BJ (cell line): ENCODE measurements at regions not wholly inside any gene's neighbourhood (a gene's known extent, or its start where the extent isn't known, plus 50 kb on each side); places are given as distances from the start of the nearest gene placed in this dataset.

Experiments used
- CTCF ChIA-PET: fragments of 350-600 bp; formaldehyde crosslinking; extraction: SDS; loops from one replicate; lab custom pipeline; 2021; ENCODE audit warnings: antibody characterized with exemption, inconsistent platforms; lab: Yijun Ruan, JAX
- POLR2A ChIA-PET: fragments of 300-600 bp; sonication (Branson Sonifier 250); formaldehyde crosslinking; extraction: SDS; loops from one replicate; lab custom pipeline; 2021; ENCODE audit warnings: antibody characterized with exemption; lab: Charles Lee
- DNase-seq: peaks from one replicate; pipeline ENCODE4 v3.0.0-alpha.2; 2011; ENCODE audit warnings: low read depth
- H3K27me3 ChIP-seq: 2 replicates; pipeline ENCODE4 v1.6.0; 2011; ENCODE audit warnings: low read length; ENCODE audit not compliant: control insufficient read depth, insufficient read depth
- H3K36me3 ChIP-seq: 2 replicates; pipeline ENCODE4 v1.5.1; 2011; ENCODE audit warnings: low read length; ENCODE audit not compliant: control insufficient read depth, insufficient read depth
- H3K4me3 ChIP-seq: 2 replicates; pipeline ENCODE4 v1.5.1; 2011; ENCODE audit warnings: low read depth, mild to moderate bottlenecking, control low read depth, low read length
- TF ChIP-seq, protein P1 (sequence below): IDR thresholded peaks from 2 replicates; pipeline ENCODE4 v1.5.1; 2011; ENCODE audit warnings: low read depth, mild to moderate bottlenecking, control low read depth, inconsistent platforms, low read length, moderate library complexity; ENCODE audit not compliant: insufficient read depth

DNA sequence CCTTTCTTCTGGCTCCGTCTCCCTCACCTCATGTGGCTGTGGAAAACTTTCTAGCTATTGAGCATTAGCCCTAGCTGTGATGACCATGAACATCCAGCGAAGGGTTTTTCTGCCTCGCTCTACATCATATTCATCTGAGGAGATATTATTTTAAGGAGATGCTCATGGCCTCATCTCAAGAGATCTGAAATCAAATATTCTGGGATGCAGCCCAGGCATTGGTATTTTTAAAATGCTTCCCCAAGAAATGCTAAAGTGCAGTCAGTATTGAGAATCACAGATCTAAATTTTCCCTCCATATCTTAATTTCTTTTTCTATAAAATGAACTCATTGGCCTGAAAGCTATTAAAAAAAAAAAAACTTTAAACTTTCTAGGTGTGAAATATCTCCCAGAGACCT lies 238.2 kb upstream of the CELF2 start:
- CTCF ChIA-PET: no interaction called here
- no peak for DNase-seq
- POLR2A ChIA-PET: no interaction called here
- Histone ChIP-seq H3K4me3 (no peak overlapping the region), H3K27me3 (no peaks in the 10 kb centered on the region), H3K36me3 (no peaks in the 10 kb centered on the region)
- TF ChIP-seq, protein P1, sequence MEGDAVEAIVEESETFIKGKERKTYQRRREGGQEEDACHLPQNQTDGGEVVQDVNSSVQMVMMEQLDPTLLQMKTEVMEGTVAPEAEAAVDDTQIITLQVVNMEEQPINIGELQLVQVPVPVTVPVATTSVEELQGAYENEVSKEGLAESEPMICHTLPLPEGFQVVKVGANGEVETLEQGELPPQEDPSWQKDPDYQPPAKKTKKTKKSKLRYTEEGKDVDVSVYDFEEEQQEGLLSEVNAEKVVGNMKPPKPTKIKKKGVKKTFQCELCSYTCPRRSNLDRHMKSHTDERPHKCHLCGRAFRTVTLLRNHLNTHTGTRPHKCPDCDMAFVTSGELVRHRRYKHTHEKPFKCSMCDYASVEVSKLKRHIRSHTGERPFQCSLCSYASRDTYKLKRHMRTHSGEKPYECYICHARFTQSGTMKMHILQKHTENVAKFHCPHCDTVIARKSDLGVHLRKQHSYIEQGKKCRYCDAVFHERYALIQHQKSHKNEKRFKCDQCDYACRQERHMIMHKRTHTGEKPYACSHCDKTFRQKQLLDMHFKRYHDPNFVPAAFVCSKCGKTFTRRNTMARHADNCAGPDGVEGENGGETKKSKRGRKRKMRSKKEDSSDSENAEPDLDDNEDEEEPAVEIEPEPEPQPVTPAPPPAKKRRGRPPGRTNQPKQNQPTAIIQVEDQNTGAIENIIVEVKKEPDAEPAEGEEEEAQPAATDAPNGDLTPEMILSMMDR: no peak

DNA sequence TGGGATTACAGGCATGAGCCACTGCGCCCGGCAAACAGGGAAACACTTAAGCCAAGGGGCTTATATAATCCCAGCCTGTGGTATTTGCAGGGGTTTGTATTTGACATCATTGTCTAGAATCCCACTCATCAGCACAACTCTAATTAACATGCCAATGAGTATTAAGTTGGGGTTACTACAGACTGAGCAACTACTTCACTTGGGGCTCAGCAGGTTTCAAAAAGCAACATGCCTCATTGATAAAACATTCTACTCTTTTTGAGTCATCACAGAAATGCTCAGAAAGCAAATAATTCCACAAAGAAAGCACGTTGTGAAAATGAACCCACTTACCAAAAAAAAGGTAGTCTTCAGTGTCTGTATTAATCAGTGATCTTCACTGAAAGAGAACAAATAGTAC lies 236.9 kb upstream of the CELF2 start:
- TF ChIP-seq, protein P1: no peak
- no peak overlapping the region for H3K4me3 ChIP-seq
- ChIA-PET CTCF (no interaction called here), POLR2A (no interaction called here)
- DNase-seq: no peak
- no peaks in the 10 kb centered on the region for H3K27me3 ChIP-seq
- no peaks in the 10 kb centered on the region for H3K36me3 ChIP-seq

DNA sequence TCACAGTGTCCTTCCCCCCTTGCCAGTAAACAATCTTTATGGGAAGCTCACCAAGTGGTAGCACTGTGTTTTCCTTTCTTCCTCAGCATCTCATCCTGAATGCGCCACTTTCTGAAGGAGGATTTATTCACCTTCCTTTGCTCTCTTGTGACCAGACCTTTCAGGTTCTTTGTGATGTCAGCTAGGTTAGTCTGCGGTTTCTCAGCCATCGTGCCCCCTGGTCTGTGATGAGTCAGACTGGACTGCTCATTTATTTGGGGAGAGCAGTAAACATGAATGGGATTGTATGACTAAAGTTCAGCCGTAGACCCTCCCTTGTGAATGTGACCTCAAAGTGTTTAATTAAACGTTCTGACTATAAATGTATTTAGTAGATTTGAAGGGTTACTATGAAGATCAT lies 235.1 kb upstream of the CELF2 start:
- DNase-seq: no peak

DNA sequence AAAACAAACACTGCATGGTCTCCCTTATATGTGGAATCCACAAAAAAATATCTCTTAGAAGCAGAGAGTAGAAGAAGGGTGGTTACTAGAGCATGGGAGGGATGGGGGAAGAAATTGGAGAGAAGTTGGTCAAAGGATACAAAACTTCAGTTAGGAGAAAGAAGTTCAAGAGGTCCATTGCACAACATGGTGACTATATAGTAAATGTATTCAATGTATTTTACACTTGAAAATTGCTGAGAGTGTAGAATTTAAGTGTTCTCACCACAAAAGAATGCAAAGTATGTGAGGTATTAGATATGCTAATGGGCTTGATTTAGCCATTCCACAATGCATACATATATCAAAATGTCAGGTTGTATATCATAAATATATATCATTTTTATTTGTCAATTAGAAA lies 232.0 kb upstream of the CELF2 start:
- ChIA-PET CTCF (no interaction called here), POLR2A (no interaction called here)
- H3K27me3 ChIP-seq: no peaks in the 10 kb centered on the region
- no peaks in the 10 kb centered on the region for H3K36me3 ChIP-seq
- TF ChIP-seq, protein P1: no peak
- DNase-seq: no peak
- H3K4me3 ChIP-seq: no peak overlapping the region

More for the DNA sequence above, 235.1 kb upstream of the CELF2 start:
- no peaks in the 10 kb centered on the region for H3K36me3 ChIP-seq
- H3K27me3 ChIP-seq: no peaks in the 10 kb centered on the region
- TF ChIP-seq, protein P1: no peak
- H3K4me3 ChIP-seq: no peak overlapping the region
- POLR2A ChIA-PET: no interaction called here
- CTCF ChIA-PET: no interaction called here

DNA sequence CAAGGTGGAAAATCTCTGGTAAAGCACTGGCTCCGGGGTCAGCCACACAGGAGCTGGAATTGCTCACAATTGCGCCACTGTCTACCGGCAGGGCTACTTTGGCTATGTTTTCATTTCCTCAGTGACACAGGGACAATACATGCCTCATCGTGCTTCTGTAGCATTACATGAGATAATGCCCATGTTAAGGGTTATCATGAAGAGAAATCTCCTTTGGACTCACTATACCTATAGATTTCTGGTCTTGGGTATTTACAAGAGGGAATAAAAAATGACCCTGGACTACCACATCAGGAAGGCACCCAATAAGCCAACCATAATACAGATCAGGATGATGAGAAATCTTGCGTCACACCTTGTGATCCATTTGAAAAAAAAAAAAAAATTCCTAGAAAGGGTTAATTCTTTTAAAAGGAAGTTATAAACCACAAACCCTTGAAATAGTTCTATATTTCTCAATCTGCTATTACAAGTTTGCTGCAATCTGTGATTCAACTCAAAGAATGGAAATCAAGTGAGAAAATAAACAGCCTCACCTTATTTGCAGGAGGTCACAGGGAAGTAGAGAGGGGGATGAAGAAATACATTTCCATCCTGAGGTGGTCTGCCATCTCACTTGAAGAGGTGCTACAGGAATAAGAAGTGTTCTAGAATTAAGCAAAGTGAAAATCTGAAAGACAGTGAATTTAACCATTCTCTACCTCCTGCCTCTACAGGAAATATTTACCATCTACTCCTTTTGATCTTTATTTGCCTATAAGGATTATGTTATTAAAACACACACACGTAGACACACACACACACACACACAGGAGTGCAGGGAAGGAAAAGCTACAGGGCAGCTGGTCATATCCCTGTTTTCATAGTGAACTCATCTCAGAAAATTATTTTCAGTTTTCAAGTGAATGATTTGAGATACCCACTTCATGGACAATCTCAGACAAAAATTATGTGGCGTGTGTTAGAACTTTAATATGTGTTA lies 231.3 kb upstream of the CELF2 start:
- TF ChIP-seq, protein P1: no peak
- Histone ChIP-seq H3K27me3 (no peaks in the 10 kb centered on the region), H3K36me3 (no peaks in the 10 kb centered on the region), H3K4me3 (no peak overlapping the region)
- no peak for DNase-seq
- ChIA-PET CTCF (interaction anchor here (1.5 kb wide), 1 partner anchor 12 kb away, joined by 5 read pairs; no protein-coding TSS in a partner anchor), POLR2A (interaction anchor here (0.6 kb wide), 1 partner anchor 264 kb away, joined by 3 read pairs; no protein-coding TSS in a partner anchor)
